Liver (tissue), 3 donors: ENCODE measurements at regions not wholly inside any gene's neighbourhood (a gene's known extent, or its start where the extent isn't known, plus 50 kb on each side); places are given as distances from the start of the nearest gene placed in this dataset.

Source experiments
- EGR1 ChIP-seq, 2 donors: IDR thresholded peaks; 2 replicates each; pipeline ENCODE4 v1.6.1; 2016 to 2018; ENCODE audit warnings: antibody characterized with exemption in 2 of 2, low read depth in 2 of 2
- GABPA ChIP-seq, 2 donors: IDR thresholded peaks in 1 of 2; conservative IDR thresholded peaks in 1 of 2; 2 replicates each; pipeline ENCODE4 v1.6.1; 2016; ENCODE audit warnings: antibody characterized with exemption in 2 of 2, mild to moderate bottlenecking in 1 of 2, moderate library complexity in 1 of 2
- TF ChIP-seq, protein P1 (sequence below): fragments of 150-350 bp; IDR thresholded peaks from 2 replicates; pipeline ENCODE4 v1.5.1; 2017; ENCODE audit warnings: improper control_type of control experiment, low read depth, low read length; ENCODE audit not compliant: missing input control
- TF ChIP-seq, protein P2 (sequence below): IDR thresholded peaks from 2 replicates; pipeline ENCODE4 v1.6.1; 2016; ENCODE audit warnings: antibody characterized with exemption, mild to moderate bottlenecking
- TF ChIP-seq, protein P3 (sequence below): IDR thresholded peaks from 2 replicates; pipeline ENCODE4 v1.6.1; 2016; ENCODE audit warnings: antibody characterized with exemption
- donor health status: healthy.
- donor health status: healthy.

DNA sequence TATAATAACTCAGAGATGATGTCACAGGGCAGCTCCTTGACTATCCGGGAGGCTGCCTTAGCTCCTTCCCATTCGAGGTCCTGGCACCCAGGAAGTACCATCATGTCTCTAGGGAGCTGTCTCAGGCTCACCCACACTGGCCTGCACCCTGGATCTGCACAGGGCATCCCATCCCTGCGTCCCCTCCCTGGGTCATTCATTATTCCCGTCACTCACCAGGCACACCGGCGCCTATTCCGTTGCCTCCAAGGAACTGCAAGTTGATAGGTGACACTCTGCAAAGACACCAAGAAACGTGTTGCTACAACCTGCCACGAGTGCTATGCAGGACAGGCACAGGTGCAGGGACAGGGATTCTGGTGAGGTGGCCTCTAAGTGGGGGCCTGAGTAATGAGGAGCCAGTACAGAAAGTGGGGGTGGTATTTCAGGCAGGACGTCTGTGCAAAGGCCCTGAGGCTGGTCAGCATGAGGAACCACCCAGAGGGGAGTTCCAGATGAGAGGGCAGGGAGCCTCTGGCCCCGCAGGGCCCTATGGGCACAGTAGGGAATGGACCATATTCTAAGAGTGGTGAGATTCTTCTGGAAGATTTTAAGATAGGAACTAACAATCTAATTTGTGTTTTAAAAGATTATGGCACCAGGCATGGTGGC is 71.6 kb upstream of the SHANK2 start:
- TF ChIP-seq, protein P1, sequence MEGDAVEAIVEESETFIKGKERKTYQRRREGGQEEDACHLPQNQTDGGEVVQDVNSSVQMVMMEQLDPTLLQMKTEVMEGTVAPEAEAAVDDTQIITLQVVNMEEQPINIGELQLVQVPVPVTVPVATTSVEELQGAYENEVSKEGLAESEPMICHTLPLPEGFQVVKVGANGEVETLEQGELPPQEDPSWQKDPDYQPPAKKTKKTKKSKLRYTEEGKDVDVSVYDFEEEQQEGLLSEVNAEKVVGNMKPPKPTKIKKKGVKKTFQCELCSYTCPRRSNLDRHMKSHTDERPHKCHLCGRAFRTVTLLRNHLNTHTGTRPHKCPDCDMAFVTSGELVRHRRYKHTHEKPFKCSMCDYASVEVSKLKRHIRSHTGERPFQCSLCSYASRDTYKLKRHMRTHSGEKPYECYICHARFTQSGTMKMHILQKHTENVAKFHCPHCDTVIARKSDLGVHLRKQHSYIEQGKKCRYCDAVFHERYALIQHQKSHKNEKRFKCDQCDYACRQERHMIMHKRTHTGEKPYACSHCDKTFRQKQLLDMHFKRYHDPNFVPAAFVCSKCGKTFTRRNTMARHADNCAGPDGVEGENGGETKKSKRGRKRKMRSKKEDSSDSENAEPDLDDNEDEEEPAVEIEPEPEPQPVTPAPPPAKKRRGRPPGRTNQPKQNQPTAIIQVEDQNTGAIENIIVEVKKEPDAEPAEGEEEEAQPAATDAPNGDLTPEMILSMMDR, result no peak
- no peak for TF ChIP-seq EGR1 (IDR thresholded peaks at IDR 0.05; ENCODE audit: low read depth in 2 of 2)
- TF ChIP-seq, protein P2, sequence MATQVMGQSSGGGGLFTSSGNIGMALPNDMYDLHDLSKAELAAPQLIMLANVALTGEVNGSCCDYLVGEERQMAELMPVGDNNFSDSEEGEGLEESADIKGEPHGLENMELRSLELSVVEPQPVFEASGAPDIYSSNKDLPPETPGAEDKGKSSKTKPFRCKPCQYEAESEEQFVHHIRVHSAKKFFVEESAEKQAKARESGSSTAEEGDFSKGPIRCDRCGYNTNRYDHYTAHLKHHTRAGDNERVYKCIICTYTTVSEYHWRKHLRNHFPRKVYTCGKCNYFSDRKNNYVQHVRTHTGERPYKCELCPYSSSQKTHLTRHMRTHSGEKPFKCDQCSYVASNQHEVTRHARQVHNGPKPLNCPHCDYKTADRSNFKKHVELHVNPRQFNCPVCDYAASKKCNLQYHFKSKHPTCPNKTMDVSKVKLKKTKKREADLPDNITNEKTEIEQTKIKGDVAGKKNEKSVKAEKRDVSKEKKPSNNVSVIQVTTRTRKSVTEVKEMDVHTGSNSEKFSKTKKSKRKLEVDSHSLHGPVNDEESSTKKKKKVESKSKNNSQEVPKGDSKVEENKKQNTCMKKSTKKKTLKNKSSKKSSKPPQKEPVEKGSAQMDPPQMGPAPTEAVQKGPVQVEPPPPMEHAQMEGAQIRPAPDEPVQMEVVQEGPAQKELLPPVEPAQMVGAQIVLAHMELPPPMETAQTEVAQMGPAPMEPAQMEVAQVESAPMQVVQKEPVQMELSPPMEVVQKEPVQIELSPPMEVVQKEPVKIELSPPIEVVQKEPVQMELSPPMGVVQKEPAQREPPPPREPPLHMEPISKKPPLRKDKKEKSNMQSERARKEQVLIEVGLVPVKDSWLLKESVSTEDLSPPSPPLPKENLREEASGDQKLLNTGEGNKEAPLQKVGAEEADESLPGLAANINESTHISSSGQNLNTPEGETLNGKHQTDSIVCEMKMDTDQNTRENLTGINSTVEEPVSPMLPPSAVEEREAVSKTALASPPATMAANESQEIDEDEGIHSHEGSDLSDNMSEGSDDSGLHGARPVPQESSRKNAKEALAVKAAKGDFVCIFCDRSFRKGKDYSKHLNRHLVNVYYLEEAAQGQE, result no peak
- no peak for TF ChIP-seq GABPA (IDR thresholded peaks at IDR 0.05 in 1 of 2, conservative IDR thresholded peaks at IDR 0.05 in 1 of 2)
- TF ChIP-seq, protein P3, sequence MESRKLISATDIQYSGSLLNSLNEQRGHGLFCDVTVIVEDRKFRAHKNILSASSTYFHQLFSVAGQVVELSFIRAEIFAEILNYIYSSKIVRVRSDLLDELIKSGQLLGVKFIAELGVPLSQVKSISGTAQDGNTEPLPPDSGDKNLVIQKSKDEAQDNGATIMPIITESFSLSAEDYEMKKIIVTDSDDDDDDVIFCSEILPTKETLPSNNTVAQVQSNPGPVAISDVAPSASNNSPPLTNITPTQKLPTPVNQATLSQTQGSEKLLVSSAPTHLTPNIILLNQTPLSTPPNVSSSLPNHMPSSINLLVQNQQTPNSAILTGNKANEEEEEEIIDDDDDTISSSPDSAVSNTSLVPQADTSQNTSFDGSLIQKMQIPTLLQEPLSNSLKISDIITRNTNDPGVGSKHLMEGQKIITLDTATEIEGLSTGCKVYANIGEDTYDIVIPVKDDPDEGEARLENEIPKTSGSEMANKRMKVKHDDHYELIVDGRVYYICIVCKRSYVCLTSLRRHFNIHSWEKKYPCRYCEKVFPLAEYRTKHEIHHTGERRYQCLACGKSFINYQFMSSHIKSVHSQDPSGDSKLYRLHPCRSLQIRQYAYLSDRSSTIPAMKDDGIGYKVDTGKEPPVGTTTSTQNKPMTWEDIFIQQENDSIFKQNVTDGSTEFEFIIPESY, result no peak
